ENCODE measurements at regions not wholly inside any gene's neighbourhood (a gene's known extent, or its start where the extent isn't known, plus 50 kb on each side); places are given as distances from the start of the nearest gene placed in this dataset.

- no peak overlapping the region for H3K4me3 ChIP-seq (ENCODE audit: low read depth, low read length)
- DNase-seq (ENCODE audit: low read depth): no peak
- H3K36me3 ChIP-seq (ENCODE audit: control insufficient read depth, insufficient read depth, low read length): no peaks in the 10 kb centered on the region
- no peaks in the 10 kb centered on the region for H3K27me3 ChIP-seq (ENCODE audit: control insufficient read depth, insufficient read depth, low read length)
- TF ChIP-seq CTCF (IDR thresholded peaks at IDR 0.05; ENCODE audit: insufficient read depth, low read depth, low read length): no peak
- POLR2A ChIA-PET: no interaction called here
- CTCF ChIA-PET: interaction anchor here (0.9 to 1.0 kb wide), 2 partner anchors 13 to 14 kb away, joined by 3 read pairs; no protein-coding TSS in a partner anchor
Observed at GRCh38 chr3:101984356-101984755, 135.0 kb downstream of the NFKBIZ start.

GRCh38 chr3:101988596-101988995 is 139.3 kb downstream of the NFKBIZ start:
- ChIA-PET POLR2A (no interaction called here), CTCF (no interaction called here)
- H3K36me3 ChIP-seq (ENCODE audit: control insufficient read depth, insufficient read depth, low read length): no peaks in the 10 kb centered on the region
- H3K4me3 ChIP-seq (ENCODE audit: low read depth, low read length): no peak overlapping the region
- no peak for TF ChIP-seq CTCF (IDR thresholded peaks at IDR 0.05; ENCODE audit: insufficient read depth, low read depth, low read length)
- no peak for DNase-seq (ENCODE audit: low read depth)
- H3K27me3 ChIP-seq (ENCODE audit: control insufficient read depth, insufficient read depth, low read length): no peaks in the 10 kb centered on the region

GRCh38 chr3:101989578-101990200 is 140.4 kb downstream of the NFKBIZ start:
- no peaks in the 10 kb centered on the region for H3K36me3 ChIP-seq (ENCODE audit: control insufficient read depth, insufficient read depth, low read length)
- no peak overlapping the region for H3K4me3 ChIP-seq (ENCODE audit: low read depth, low read length)
- no peak for TF ChIP-seq CTCF (IDR thresholded peaks at IDR 0.05; ENCODE audit: insufficient read depth, low read depth, low read length)
- no peak for DNase-seq (ENCODE audit: low read depth)
- CTCF ChIA-PET: interaction anchor here (0.6 to 1.0 kb wide), 2 partner anchors 185 to 235 kb away, joined by 3 to 4 read pairs; no protein-coding TSS in a partner anchor
- no peaks in the 10 kb centered on the region for H3K27me3 ChIP-seq (ENCODE audit: control insufficient read depth, insufficient read depth, low read length)
- POLR2A ChIA-PET: no interaction called here

- DNase-seq (ENCODE audit: low read depth): no peak
- Histone ChIP-seq H3K27me3 (ENCODE audit: control insufficient read depth, insufficient read depth, low read length) (no peaks in the 10 kb centered on the region), H3K36me3 (ENCODE audit: control insufficient read depth, insufficient read depth, low read length) (no peaks in the 10 kb centered on the region), H3K4me3 (ENCODE audit: low read depth, low read length) (no peak overlapping the region)
- CTCF ChIA-PET: interaction anchor here (0.8 kb wide), 1 partner anchor 23 kb away, joined by 3 read pairs; no protein-coding TSS in a partner anchor
- POLR2A ChIA-PET: no interaction called here
- TF ChIP-seq CTCF (IDR thresholded peaks at IDR 0.05; ENCODE audit: insufficient read depth, low read depth, low read length): no peak
Observed at GRCh38 chr3:101992863-101993262, 143.5 kb downstream of the NFKBIZ start.

GRCh38 chr3:101994386-101994785 is 145.1 kb downstream of the NFKBIZ start:
- no peak for DNase-seq (ENCODE audit: low read depth)
- no peak for TF ChIP-seq CTCF (IDR thresholded peaks at IDR 0.05; ENCODE audit: insufficient read depth, low read depth, low read length)
- H3K4me3 ChIP-seq (ENCODE audit: low read depth, low read length): no peak overlapping the region
- H3K27me3 ChIP-seq (ENCODE audit: control insufficient read depth, insufficient read depth, low read length): no peaks in the 10 kb centered on the region
- CTCF ChIA-PET: interaction anchor here (0.8 to 1.3 kb wide), 2 partner anchors 42 to 235 kb away, joined by 3 read pairs; no protein-coding TSS in a partner anchor
- POLR2A ChIA-PET: no interaction called here
- H3K36me3 ChIP-seq (ENCODE audit: control insufficient read depth, insufficient read depth, low read length): no peaks in the 10 kb centered on the region

Data from BJ (cell line).